ENCODE measurements at regions not wholly inside any gene's neighbourhood (a gene's known extent, or its start where the extent isn't known, plus 50 kb on each side); places are given as distances from the start of the nearest gene placed in this dataset.

GRCh38 chr10:23516530-23516929 is 77.7 kb downstream of the OTUD1 start:
- ATAC-seq (ENCODE audit: low FRiP score) (no peak), DNase-seq (ENCODE audit: low spot score) (no peak)
- TF ChIP-seq CTCF (IDR thresholded peaks at IDR 0.05) = no peak

DNA sequence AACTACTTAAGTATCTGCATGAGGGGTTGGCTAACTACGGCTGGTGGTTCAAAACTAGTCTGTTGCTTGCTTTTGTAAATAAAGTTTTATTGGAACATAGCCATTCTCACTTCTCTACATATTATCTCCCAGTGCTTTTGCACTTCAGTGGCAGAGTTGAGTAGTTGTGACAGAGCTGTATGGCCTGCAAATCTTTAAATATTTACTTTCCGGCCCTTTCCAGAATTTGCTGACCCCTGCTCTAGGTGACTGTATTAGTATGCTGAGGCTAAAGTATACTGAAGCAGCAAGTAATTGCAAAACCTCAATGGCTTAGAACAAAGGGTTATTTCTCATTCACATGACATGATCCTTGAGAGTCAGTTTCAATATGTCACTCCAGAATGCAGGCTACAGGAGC is 78.3 kb downstream of the OTUD1 start:
- no peak for ATAC-seq (ENCODE audit: low FRiP score)
- DNase-seq (ENCODE audit: low spot score) = no peak
- no peak for TF ChIP-seq CTCF (IDR thresholded peaks at IDR 0.05)

GRCh38 chr10:23521735-23522134 is 82.9 kb downstream of the OTUD1 start:
- no peak for DNase-seq (ENCODE audit: low spot score)
- TF ChIP-seq CTCF (IDR thresholded peaks at IDR 0.05) = no peak
- ATAC-seq (ENCODE audit: low FRiP score) = no peak

DNA sequence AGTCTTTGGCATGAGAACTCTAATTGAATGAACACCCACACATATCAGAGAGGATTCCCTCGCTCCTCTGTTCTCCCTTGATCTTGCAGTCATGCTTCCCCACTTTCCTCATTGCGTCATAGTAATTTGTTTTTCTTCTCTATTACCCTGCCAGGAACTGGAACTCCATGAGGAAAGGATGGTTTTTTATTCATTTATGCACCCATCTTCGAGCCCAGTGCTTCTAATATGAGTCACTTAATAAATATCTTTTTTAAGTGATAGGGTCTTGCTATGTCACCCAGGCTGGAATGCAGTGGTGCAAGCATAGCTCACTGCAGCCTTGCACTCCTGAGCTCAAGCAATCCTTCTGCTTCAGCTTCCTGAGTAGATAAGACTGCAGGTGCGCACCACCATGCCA is 83.5 kb downstream of the OTUD1 start:
- no peak for DNase-seq (ENCODE audit: low spot score)
- peak; percentile 80 for ATAC-seq (ENCODE audit: low FRiP score)
- TF ChIP-seq CTCF (IDR thresholded peaks at IDR 0.05) = no peak

DNA sequence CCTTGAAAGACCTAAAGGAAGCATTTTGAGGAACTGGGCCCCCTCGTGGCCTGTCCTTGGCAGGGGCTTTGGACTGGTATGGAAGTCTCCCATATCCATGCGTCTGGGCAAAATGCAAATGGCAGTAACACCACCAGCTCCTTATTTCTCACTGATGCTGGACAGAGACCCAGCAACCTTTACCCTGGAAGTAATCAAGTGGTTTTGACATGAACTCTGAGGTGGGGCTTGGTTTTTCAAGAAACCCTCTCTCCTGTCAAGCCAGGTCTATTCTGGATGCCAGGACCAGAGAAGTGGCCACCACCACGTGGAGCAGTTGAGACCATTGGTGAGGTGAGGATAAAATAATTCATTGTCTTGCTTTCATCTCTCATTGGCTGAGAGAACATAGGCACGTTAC is 84.4 kb downstream of the OTUD1 start:
- DNase-seq (ENCODE audit: low spot score) = no peak
- no peak for ATAC-seq (ENCODE audit: low FRiP score)
- TF ChIP-seq CTCF (IDR thresholded peaks at IDR 0.05) = no peak

- DNase-seq (ENCODE audit: low spot score) = no peak
- no peak for TF ChIP-seq CTCF (IDR thresholded peaks at IDR 0.05)
Observed at GRCh38 chr10:23525406-23525805, 86.5 kb downstream of the OTUD1 start.

DNA sequence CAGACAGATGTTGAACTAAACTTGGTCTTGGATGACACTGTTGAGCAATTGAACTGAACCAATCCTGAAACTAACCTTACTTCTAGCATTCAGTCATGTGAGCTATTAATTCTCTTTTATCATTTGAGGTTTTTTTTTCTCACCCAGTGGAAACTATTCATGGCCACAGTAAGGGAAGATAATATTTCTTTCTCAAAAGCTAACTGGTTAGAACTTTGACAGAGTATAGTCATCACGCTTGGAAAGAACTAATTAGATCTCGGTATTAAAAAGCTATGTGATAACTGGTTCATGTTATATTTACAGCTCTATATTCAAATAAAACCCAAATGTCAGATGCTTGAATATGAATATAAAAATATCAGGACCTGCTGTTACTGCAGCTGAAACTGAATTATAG is 89.5 kb downstream of the OTUD1 start:
- no peak for TF ChIP-seq CTCF (IDR thresholded peaks at IDR 0.05)

More at GRCh38 chr10:23525406-23525805, 86.5 kb downstream of the OTUD1 start:
- no peak for ATAC-seq (ENCODE audit: low FRiP score)

More for the DNA sequence above, 89.5 kb downstream of the OTUD1 start:
- ATAC-seq (ENCODE audit: low FRiP score) (no peak), DNase-seq (ENCODE audit: low spot score) (no peak)
